GM10248 (cell line): ENCODE measurements at regions not wholly inside any gene's neighbourhood (a gene's known extent, or its start where the extent isn't known, plus 50 kb on each side); places are given as distances from the start of the nearest gene placed in this dataset.

Source experiments
- CTCF ChIA-PET: fragments of 300-600 bp; sonication (Branson Sonifier 250); formaldehyde crosslinking; extraction: SDS; loops from one replicate; lab custom pipeline; 2021; ENCODE audit warnings: antibody characterized with exemption; lab: Yijun Ruan, JAX
- POLR2A ChIA-PET: fragments of 350-650 bp; sonication (Branson Sonifier 250); formaldehyde crosslinking; extraction: SDS; loops from one replicate; lab custom pipeline; 2020; ENCODE audit warnings: antibody characterized with exemption; lab: Yijun Ruan, JAX
- DNase-seq: peaks from one replicate; pipeline ENCODE4 v3.0.0; 2012; ENCODE audit errors: extremely low spot score
- CTCF ChIP-seq: IDR thresholded peaks from 2 replicates; pipeline ENCODE4 v1.5.1; 2012; ENCODE audit warnings: mild to moderate bottlenecking, low read depth; ENCODE audit errors: extremely low read depth, missing control alignments, control extremely low read depth

GRCh38 chr3:76051145-76051544 is 265.8 kb upstream of the ZNF717 start:
- CTCF ChIA-PET: interaction anchor here (0.9 to 1.5 kb wide), 3 partner anchors 10 to 132 kb away, joined by 3 to 4 read pairs (median 3); no protein-coding TSS in a partner anchor
- POLR2A ChIA-PET: no interaction called here
- no peak for DNase-seq
- no peak for TF ChIP-seq CTCF

GRCh38 chr3:76054404-76054803 is 269.1 kb upstream of the ZNF717 start:
- no peak for DNase-seq
- TF ChIP-seq CTCF: no peak
- POLR2A ChIA-PET: no interaction called here
- CTCF ChIA-PET: interaction anchor here (1.8 kb wide), 1 partner anchor 9 kb away, joined by 8 read pairs; no protein-coding TSS in a partner anchor

- CTCF ChIA-PET: no interaction called here
- DNase-seq: no peak
- no peak for TF ChIP-seq CTCF
Measured at GRCh38 chr3:76061654-76062053, 276.3 kb upstream of the ZNF717 start.

GRCh38 chr3:76063019-76063418 is 277.7 kb upstream of the ZNF717 start:
- POLR2A ChIA-PET: no interaction called here

More at GRCh38 chr3:76061654-76062053, 276.3 kb upstream of the ZNF717 start:
- POLR2A ChIA-PET: no interaction called here

GRCh38 chr3:76063811-76064210 is 278.5 kb upstream of the ZNF717 start:
- CTCF ChIA-PET: interaction anchor here (1.4 kb wide), 1 partner anchor 17 kb away, joined by 3 read pairs; no protein-coding TSS in a partner anchor
- TF ChIP-seq CTCF: no peak
- no peak for DNase-seq
- POLR2A ChIA-PET: no interaction called here

More at GRCh38 chr3:76063019-76063418, 277.7 kb upstream of the ZNF717 start:
- CTCF ChIA-PET: interaction anchor here (1.2 kb wide), 1 partner anchor 12 kb away, joined by 3 read pairs; no protein-coding TSS in a partner anchor
- DNase-seq: no peak
- TF ChIP-seq CTCF: no peak

- ChIA-PET POLR2A (no interaction called here), CTCF (no interaction called here)
- no peak for TF ChIP-seq CTCF
- no peak for DNase-seq
Measured at GRCh38 chr3:76065964-76066363, 280.6 kb upstream of the ZNF717 start.
